Spleen (tissue), 7 donors: ENCODE measurements at regions not wholly inside any gene's neighbourhood (a gene's known extent, or its start where the extent isn't known, plus 50 kb on each side); places are given as distances from the start of the nearest gene placed in this dataset.

ENCODE experiments used
- POLR2A ChIP-seq, 3 donors: fragments of 450-650 bp; IDR thresholded peaks; one replicate each; pipeline ENCODE4 v1.5.1; 2017; ENCODE audit warnings: antibody characterized with exemption in 3 of 3, mild to moderate bottlenecking in 1 of 3
- TF ChIP-seq, protein P1 (sequence below), 11 experiments: fragments of 200-600 bp in 7 of 11; fragments of 450-650 bp in 4 of 11; sonication (generic) in 4 of 11; IDR thresholded peaks in 8 of 11; conservative IDR thresholded peaks in 3 of 11; 1 replicate in 7 of 11; 2 replicates in 4 of 11; pipeline versions ENCODE4 v1.4.0 to v1.8.0; 2016 to 2021; ENCODE audit warnings: antibody characterized with exemption in 11 of 11, inconsistent platforms in 4 of 11, mild to moderate bottlenecking in 1 of 11
- donor health status: DM: no; HTN: no; CAD: no; lungs with moderate emphysema.
- donor health status: DM: no; HTN: no; CAD: no.
- donor health status: DM: no; HTN: no; CAD: no.

DNA sequence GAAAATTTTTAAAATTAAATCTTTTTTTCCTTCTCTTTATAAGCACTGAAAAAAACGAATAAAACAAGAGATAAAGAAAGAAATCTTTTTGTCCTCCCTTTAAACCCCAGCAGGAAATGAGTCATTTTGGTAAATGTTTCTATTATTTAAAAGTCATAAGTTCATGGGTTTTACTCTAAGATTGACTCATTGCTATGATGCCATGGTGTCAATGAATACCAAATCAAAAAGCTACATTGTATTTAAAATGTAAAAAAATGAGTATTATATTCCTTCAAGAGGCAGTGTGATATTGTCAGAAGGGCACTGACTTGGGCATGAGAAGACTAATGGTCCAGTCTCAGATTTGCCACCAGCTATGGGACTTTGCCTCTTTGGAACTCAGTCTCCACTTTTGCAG lies 303.4 kb upstream of the DNAJC19 start:
- no peak for TF ChIP-seq POLR2A (IDR thresholded peaks at IDR 0.05)
- TF ChIP-seq, protein P1, sequence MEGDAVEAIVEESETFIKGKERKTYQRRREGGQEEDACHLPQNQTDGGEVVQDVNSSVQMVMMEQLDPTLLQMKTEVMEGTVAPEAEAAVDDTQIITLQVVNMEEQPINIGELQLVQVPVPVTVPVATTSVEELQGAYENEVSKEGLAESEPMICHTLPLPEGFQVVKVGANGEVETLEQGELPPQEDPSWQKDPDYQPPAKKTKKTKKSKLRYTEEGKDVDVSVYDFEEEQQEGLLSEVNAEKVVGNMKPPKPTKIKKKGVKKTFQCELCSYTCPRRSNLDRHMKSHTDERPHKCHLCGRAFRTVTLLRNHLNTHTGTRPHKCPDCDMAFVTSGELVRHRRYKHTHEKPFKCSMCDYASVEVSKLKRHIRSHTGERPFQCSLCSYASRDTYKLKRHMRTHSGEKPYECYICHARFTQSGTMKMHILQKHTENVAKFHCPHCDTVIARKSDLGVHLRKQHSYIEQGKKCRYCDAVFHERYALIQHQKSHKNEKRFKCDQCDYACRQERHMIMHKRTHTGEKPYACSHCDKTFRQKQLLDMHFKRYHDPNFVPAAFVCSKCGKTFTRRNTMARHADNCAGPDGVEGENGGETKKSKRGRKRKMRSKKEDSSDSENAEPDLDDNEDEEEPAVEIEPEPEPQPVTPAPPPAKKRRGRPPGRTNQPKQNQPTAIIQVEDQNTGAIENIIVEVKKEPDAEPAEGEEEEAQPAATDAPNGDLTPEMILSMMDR (IDR thresholded peaks at IDR 0.05 in 8 of 11, conservative IDR thresholded peaks at IDR 0.05 in 3 of 11): no peak
